NCI-H2029 treated with DMSO at 0.1 percent for 48 hours (cell line): ENCODE measurements at regions not wholly inside any gene's neighbourhood (a gene's known extent, or its start where the extent isn't known, plus 50 kb on each side); places are given as distances from the start of the nearest gene placed in this dataset.
A peak's percentile ranks its signal among the peaks of the same experiment; 100 is the strongest.

Source experiments
- DNase-seq: peaks from one replicate; lab custom pipeline; 2025; lab: John Stamatoyannopoulos, UW

GRCh38 chr14:65281991-65282895, 130.3 kb upstream of the FUT8 start:
- no peak for DNase-seq

DNA sequence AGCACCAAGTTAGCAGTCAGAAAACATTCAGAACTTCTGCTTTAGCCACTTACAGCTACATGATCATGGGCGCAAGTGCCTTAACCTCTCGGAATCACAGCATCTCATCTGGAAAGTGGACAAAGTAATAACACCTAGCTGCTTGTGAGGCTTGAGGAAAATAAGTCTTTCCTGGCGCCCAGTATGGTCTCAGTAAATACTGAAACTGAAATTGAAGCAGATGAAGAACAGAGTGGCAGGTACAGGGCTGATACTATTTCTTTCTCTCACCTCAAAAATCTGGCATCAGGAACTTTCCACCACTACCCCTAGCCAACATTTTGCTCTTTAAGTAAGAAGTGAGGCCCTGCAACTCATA, 129.7 kb upstream of the FUT8 start:
- DNase-seq: no peak

- DNase-seq: no peak
These were observed 126.1 kb upstream of the FUT8 start for GRCh38 chr14:65286443-65286842.

- no peak for DNase-seq
These were observed 125.0 kb upstream of the FUT8 start for GRCh38 chr14:65287264-65288131.

- DNase-seq: no peak
These were observed 121.7 kb upstream of the FUT8 start for GRCh38 chr14:65290830-65291229.

- no peak for DNase-seq
These were observed 121.0 kb upstream of the FUT8 start for GRCh38 chr14:65291531-65291930.

DNA sequence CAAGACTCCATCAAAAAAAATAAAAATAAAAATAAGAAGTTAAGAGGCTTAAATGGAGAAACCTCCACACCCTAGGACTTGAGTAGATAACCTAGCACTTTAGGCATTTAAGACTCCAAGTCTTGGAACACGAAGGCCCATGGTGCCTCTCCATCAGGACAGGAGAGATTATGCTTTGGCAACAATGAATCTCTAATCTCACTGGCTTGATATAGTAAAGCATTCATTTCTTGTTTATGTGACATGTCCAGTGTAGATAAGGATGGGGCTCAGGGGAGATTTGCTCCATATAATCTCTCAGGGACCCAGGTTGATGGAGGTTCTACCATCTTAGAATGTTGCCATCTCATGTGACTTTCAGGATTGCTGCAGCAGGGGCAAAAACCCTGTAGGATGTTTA, 117.7 kb upstream of the FUT8 start:
- DNase-seq: no peak

- no peak for DNase-seq
These were observed 116.1 kb upstream of the FUT8 start for GRCh38 chr14:65296402-65296801.

GRCh38 chr14:65296876-65297275, 115.7 kb upstream of the FUT8 start:
- DNase-seq: no peak

GRCh38 chr14:65297744-65298143, 114.8 kb upstream of the FUT8 start:
- DNase-seq: peak; percentile 8

DNA sequence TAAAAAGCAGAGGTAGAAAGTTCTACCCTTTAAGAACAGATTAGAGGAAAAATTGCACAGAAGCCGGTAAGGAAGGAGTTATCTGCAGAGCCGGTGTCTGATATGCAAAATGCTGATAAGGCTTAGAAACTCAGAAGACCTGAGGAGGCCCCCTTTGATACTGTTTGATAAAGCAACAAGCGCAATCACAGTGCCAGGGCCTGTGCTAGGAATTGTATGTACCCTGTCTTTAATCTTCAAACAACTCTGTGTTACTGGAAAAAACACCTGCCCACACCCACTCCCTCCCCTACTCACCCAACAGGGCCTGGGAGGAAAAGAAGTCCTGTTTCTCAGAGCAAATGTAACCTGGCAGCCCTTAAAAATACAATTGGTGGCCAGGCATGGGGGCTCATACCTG, 112.7 kb upstream of the FUT8 start:
- DNase-seq: no peak

DNA sequence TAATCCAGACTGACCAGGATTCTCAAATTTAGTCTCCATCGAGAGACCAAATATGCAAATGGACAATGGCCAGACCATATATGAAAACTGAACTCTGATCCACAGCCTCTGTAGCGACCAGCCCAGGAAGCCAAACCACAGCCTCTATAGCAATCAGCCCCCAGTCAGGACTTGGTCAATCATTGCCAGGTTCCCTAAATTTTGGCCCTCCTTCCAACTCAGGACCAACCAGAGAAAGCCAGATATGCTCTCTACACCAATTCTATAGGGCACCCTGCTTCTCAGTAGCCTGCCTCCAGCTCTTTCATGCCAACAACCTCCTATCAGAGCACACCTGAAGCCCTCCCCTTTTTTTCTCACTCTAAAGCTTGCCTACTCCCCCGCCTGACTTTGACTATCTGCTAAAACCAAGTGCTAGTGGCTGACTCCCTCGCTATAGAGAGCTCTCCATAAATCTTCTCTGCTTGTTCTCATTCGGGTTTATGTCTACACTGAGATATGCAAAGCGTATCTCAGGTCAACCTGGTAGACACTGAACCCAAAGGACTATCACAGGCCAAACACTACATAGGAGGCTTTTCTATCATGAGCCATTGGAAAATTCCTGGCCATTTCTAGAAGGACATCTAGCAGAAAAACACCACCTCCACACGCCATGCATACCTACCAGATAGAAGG, 110.5 kb upstream of the FUT8 start:
- no peak for DNase-seq

DNA sequence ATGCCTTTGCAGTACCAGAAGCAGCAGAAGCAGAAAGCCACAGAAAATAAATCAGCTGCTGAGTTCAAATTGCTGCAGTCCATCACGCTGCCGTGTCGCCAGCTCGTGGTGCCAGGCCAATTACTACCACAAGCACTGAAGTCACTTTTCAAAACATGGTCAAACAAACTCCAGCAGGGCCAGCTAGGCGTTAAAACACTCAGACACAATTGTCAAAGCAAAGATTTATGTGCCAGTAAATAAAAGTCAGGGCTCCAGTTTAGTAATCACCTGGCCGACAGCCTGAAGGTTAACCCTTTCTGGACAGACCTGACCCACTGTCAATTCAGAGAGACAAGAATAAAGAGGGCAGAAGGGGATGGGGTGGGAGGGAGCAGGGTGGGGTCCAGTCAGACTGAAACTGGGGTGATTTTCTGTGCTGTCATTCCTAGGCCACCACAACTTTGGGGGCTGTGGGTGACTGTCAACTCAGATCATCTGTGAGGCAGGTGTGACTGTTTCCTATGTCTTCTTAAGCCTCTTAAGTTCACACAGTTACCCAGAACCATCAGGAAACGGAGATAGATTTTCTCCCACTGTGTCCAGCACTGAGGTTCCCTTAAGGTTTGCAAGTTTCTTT, 109.8 kb upstream of the FUT8 start:
- DNase-seq: peak; percentile 50

DNA sequence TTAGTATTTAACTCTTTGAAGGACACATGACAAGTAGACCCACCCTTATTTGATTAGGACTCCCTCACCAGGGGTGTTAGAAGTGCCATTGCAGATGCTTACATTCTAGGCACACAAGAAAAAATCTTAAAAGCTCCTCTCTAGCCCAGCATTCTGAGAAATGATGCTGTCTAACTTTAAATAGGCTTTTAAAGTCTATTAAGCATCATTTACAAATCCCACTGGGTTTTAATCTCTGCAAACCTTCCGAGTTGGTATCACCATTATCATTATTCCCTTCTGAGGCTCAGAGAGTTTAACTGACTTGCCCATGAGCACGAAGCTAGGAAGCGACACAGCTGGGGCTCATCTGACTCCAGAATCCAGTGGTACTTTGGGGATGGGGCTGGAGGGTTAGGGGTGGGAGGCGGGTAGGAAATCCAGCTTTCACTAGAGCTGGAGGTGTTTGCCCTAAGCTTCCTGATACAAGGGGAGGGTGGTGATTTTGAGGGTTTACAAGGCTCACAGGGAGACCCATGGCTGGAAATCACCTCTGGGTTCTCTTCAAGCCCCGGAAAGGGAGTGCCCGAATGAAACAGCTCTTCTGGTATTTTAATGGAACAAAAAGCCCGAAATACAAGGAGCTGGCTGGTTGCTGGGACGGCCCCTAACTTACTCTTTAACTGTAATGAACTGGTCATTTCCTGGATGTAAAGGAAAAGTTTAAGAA, 109.2 kb upstream of the FUT8 start:
- DNase-seq: no peak

DNA sequence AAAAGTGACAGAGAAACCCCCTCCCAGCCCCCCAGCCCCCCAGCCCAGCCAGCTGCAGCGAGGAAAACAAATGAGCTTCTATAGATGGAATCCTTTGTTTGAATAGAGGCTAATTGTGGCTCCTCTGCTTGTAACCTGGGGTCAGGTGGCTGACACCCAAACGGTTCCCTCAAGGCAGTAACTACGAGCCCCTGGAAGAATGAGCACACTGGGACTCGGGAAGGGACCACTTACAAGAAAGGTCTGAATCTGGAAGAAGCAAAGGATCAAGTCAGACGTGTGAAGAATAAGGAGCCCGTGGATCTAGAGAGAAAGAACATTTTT, 108.7 kb upstream of the FUT8 start:
- DNase-seq: no peak

DNA sequence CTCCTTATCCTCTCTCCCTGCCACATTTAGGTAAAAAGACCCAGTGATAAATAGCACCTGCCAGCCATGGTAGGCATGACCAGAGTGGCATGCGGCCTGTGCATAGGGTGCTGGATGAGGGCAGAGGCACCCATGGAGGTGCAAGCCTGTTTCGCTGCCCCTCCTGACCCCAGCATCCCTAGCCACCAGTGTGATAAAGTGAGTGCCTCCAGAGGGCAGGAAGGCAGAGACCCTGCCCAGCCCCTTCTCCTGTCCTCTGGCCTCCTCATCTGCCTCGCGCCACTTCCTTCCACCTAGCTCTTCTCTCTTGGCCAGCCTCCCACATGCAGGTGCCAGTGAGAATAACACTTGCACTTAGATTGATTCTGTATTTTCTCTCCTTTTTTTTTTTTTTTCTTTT, 108.3 kb upstream of the FUT8 start:
- no peak for DNase-seq

GRCh38 chr14:65304963-65305362, 107.6 kb upstream of the FUT8 start:
- no peak for DNase-seq

DNA sequence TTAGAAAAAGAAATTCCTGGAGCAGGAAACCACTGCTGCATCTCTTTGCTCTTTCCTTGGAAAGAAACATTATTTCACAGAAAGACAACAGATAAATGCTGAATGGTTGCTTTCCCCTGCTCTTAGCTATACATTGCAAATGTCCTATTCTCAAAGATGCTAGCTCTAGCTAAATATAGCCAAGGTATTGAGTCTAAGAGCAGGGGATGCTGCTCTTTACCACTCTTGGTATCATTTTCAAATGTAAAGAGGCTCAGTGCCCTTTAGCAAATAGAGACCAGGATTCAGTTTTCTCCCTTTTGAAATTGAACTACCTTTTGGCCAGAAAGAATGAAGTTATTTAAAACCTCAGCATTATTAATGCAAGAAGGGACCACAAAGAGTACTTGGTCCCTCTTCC, 104.0 kb upstream of the FUT8 start:
- no peak for DNase-seq

- no peak for DNase-seq
These were observed 102.0 kb upstream of the FUT8 start for GRCh38 chr14:65310568-65310967.

DNA sequence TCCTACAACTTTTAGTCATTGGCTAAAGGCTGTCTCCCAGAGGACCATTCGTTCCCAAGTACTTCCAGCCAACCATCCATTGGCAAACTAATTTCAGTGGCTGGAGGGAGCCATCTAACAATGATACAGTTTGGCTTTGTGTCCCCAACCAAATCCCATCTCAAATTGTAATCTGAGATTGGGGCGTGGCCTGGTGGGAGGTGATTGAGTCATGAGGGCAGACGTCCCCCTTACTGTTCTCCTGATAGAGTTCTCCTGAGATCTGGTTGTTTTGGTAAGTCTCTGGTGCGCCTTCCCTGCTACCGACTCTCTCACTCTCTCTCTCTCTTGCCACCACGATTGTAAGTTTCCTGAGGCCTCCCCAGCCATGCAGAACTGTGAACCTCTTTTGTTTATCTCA, 99.7 kb upstream of the FUT8 start:
- no peak for DNase-seq

- DNase-seq: no peak
These were observed 93.7 kb upstream of the FUT8 start for GRCh38 chr14:65318636-65319506.
